ENCODE measurements at regions not wholly inside any gene's neighbourhood (a gene's known extent, or its start where the extent isn't known, plus 50 kb on each side); places are given as distances from the start of the nearest gene placed in this dataset.

DNA sequence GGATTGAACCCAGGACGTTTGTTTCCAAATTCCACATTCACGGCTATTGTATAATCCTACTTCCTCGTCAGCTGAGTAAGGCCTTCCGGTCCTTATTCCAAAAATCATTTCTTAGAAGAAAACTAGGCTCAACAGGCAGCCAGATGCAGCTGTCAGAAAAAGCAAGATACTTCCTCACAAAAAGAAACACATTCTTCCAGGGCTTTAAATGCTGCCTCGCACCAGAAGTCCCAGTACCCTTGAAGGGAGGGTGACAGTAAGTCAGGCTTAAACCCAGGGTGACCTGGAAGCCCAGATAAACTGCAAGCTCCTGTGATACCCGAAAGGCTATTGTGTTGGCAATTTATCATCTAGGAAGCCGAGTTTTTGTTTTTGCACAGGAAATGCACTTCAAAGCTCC, 414.0 kb downstream of the NFIB start:
- no peaks in the 10 kb centered on the region for H3K36me3 ChIP-seq
- peak overlapping the region; percentile 81 for H3K27ac ChIP-seq
- peak in 1 of 2 donors; percentile 19 for DNase-seq (ENCODE audit: low spot score in 2 of 2)
- TF ChIP-seq, protein P1, sequence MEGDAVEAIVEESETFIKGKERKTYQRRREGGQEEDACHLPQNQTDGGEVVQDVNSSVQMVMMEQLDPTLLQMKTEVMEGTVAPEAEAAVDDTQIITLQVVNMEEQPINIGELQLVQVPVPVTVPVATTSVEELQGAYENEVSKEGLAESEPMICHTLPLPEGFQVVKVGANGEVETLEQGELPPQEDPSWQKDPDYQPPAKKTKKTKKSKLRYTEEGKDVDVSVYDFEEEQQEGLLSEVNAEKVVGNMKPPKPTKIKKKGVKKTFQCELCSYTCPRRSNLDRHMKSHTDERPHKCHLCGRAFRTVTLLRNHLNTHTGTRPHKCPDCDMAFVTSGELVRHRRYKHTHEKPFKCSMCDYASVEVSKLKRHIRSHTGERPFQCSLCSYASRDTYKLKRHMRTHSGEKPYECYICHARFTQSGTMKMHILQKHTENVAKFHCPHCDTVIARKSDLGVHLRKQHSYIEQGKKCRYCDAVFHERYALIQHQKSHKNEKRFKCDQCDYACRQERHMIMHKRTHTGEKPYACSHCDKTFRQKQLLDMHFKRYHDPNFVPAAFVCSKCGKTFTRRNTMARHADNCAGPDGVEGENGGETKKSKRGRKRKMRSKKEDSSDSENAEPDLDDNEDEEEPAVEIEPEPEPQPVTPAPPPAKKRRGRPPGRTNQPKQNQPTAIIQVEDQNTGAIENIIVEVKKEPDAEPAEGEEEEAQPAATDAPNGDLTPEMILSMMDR (IDR thresholded peaks at IDR 0.05): no peak
- TF ChIP-seq POLR2AphosphoS5 (IDR thresholded peaks at IDR 0.05): no peak
- TF ChIP-seq POLR2A (IDR thresholded peaks at IDR 0.05): no peak
- H3K4me1 ChIP-seq: no peaks in the 10 kb centered on the region
- H3K4me3 ChIP-seq: no peak overlapping the region
- H3K9me3 ChIP-seq: no peaks in the 10 kb centered on the region
- intact Hi-C loops (cut with DNase I; ENCODE audit: low total_unique reads): no loop called here
- H3K27me3 ChIP-seq: no peaks in the 10 kb centered on the region

DNA sequence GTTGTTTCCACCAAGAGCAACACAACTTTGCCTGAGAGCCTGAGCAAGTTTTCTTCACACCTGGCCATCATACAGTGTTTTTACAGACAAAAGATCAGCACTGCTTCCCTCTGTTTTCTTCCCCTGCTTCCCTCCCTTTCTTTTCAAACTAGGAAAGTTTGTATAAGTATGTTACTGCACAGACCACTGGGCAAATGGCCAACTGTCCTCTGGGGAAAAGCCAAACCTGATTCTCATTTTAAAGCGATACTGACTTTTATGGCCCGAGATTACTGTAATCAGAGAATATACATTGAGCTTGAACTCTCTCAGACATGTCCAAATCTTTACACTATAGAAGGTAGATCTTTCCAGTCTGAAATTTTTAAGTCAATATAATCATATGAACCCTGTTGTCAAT, 415.0 kb downstream of the NFIB start:
- H3K36me3 ChIP-seq: no peaks in the 10 kb centered on the region
- intact Hi-C loops (cut with DNase I; ENCODE audit: low total_unique reads): no loop called here
- no peaks in the 10 kb centered on the region for H3K4me1 ChIP-seq
- peak overlapping the region in 1 of 2 donors; percentile 81 for H3K27ac ChIP-seq
- no peak for DNase-seq (ENCODE audit: low spot score in 2 of 2)
- no peaks in the 10 kb centered on the region for H3K27me3 ChIP-seq
- H3K4me3 ChIP-seq: no peak overlapping the region
- TF ChIP-seq POLR2AphosphoS5 (IDR thresholded peaks at IDR 0.05) (no peak), POLR2A (IDR thresholded peaks at IDR 0.05) (no peak)
- TF ChIP-seq, protein P1 (IDR thresholded peaks at IDR 0.05): no peak
- H3K9me3 ChIP-seq: no peaks in the 10 kb centered on the region

DNA sequence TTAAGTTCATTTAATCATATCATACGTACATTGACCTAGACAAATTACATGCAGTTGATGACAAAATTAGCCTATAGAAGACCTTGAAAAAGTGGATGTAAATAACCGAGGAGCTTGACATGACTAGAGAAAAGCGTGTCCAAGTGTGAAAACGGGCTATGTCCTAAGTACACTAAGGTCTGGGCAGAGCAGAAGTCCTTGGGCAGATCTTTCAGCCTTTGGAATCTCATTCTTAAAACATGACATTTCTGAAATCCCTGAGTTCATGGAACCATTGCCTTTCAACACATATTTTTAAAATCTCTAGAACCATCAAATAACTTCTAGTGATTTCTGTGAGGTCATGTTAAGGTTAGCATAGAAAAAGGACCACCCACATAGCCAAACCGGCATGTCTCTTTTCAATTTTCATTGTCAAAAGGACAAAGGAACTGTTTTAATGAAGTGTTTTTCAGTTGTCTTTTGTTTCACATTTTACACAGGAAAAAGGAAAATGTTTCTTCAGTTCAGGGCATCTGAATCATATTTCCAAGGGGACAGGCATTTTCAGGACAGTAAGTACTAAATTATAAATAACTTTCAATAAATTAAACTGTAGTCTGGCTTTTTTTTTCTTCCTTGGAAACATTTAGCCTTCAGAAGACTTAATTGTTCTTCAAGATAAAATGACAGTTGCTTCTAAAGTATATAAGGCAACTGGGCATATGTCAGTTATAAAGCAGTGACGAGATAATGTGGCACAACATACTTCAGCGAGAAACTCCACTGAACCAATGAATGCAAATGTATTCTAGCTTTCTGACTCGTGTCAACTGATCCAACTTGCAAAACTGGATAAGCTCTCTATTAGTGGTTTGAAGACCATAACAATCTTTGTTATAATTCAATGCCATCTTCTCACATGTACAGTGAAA, 416.8 kb downstream of the NFIB start:
- DNase-seq (ENCODE audit: low spot score in 2 of 2): no peak
- H3K9me3 ChIP-seq: no peaks in the 10 kb centered on the region
- no peaks in the 10 kb centered on the region for H3K36me3 ChIP-seq
- H3K27me3 ChIP-seq: no peaks in the 10 kb centered on the region
- H3K4me3 ChIP-seq: no peak overlapping the region
- H3K4me1 ChIP-seq: no peaks in the 10 kb centered on the region
- peak overlapping the region in 1 of 2 donors; percentile 9 for H3K27ac ChIP-seq
- TF ChIP-seq POLR2A (IDR thresholded peaks at IDR 0.05) (no peak), POLR2AphosphoS5 (IDR thresholded peaks at IDR 0.05) (no peak)
- TF ChIP-seq, protein P1 (IDR thresholded peaks at IDR 0.05): no peak
- intact Hi-C loops (cut with DNase I; ENCODE audit: low total_unique reads): no loop called here

DNA sequence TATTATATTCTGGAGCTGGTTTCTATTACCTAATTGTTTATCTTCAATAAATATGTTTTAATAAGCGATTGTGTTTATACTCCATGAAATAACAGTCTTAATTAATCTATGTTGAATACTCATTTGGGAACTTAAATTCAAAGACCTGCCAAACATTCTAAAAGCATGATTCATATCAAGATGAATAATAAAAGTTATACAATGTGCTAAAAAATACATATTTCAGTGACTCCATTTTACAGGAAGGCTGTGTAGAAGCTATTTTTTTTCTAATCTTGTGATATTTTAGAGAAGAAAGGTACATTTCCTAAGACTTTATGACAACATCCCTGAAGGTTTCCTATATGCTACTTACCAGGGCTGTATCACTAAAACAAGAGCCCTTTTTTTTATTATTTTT, 417.9 kb downstream of the NFIB start:
- Histone ChIP-seq H3K4me3 (no peak overlapping the region), H3K36me3 (no peaks in the 10 kb centered on the region), H3K27ac (no peak overlapping the region), H3K27me3 (no peaks in the 10 kb centered on the region), H3K4me1 (no peaks in the 10 kb centered on the region), H3K9me3 (no peaks in the 10 kb centered on the region)
- DNase-seq (ENCODE audit: low spot score in 2 of 2): no peak
- TF ChIP-seq, protein P1 (IDR thresholded peaks at IDR 0.05): no peak
- TF ChIP-seq POLR2A (IDR thresholded peaks at IDR 0.05) (no peak), POLR2AphosphoS5 (IDR thresholded peaks at IDR 0.05) (no peak)
- intact Hi-C loops (cut with DNase I; ENCODE audit: low total_unique reads): no loop called here

DNA sequence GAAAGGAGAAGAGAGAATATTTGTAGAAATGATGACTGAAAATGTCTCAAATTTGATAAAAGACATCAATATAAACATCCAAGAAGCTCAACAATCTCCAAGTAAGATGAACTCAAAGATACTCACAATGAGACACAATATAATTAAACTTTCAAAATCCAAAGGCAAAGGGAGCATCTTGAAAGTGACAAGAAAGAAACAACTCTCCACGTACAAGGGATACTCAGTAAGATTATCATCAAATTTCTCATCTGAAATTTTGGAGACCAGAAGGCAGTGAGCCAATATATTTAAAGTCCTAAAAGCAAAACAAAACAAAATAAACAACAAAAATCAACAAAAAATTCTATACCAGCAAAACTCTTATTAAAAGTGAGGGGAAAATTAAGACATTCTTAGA, 428.7 kb downstream of the NFIB start:
- no peak overlapping the region for H3K27ac ChIP-seq
- H3K27me3 ChIP-seq: no peaks in the 10 kb centered on the region
- no peaks in the 10 kb centered on the region for H3K4me1 ChIP-seq
- DNase-seq (ENCODE audit: low spot score in 2 of 2): no peak
- no peaks in the 10 kb centered on the region for H3K36me3 ChIP-seq
- intact Hi-C loops (cut with DNase I; ENCODE audit: low total_unique reads): no loop called here
- TF ChIP-seq POLR2AphosphoS5 (IDR thresholded peaks at IDR 0.05) (no peak), POLR2A (IDR thresholded peaks at IDR 0.05) (no peak)
- TF ChIP-seq, protein P1 (IDR thresholded peaks at IDR 0.05): no peak
- H3K4me3 ChIP-seq: no peak overlapping the region
- H3K9me3 ChIP-seq: peaks cover 0 to 21% of the 10 kb centered on the region in 2 donors
